Panc1 (cell line): ENCODE measurements at regions not wholly inside any gene's neighbourhood (a gene's known extent, or its start where the extent isn't known, plus 50 kb on each side); places are given as distances from the start of the nearest gene placed in this dataset.

Experiments used
- POLR2AphosphoS5 ChIP-seq: IDR thresholded peaks from 2 replicates; pipeline ENCODE4 v1.6.1; 2012; ENCODE audit warnings: mild to moderate bottlenecking, low read depth, low read length, moderate library complexity
- TF ChIP-seq, protein P1 (sequence below): fragments of 450-650 bp; IDR thresholded peaks from 2 replicates; pipeline ENCODE4 v1.5.1; 2017; ENCODE audit warnings: mild to moderate bottlenecking

GRCh38 chr2:155840661-155841060 is 491.9 kb downstream of the NR4A2 start:
- TF ChIP-seq, protein P1, sequence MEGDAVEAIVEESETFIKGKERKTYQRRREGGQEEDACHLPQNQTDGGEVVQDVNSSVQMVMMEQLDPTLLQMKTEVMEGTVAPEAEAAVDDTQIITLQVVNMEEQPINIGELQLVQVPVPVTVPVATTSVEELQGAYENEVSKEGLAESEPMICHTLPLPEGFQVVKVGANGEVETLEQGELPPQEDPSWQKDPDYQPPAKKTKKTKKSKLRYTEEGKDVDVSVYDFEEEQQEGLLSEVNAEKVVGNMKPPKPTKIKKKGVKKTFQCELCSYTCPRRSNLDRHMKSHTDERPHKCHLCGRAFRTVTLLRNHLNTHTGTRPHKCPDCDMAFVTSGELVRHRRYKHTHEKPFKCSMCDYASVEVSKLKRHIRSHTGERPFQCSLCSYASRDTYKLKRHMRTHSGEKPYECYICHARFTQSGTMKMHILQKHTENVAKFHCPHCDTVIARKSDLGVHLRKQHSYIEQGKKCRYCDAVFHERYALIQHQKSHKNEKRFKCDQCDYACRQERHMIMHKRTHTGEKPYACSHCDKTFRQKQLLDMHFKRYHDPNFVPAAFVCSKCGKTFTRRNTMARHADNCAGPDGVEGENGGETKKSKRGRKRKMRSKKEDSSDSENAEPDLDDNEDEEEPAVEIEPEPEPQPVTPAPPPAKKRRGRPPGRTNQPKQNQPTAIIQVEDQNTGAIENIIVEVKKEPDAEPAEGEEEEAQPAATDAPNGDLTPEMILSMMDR = no peak
- TF ChIP-seq POLR2AphosphoS5 = no peak
